ENCODE measurements at regions not wholly inside any gene's neighbourhood (a gene's known extent, or its start where the extent isn't known, plus 50 kb on each side); places are given as distances from the start of the nearest gene placed in this dataset.

DNA sequence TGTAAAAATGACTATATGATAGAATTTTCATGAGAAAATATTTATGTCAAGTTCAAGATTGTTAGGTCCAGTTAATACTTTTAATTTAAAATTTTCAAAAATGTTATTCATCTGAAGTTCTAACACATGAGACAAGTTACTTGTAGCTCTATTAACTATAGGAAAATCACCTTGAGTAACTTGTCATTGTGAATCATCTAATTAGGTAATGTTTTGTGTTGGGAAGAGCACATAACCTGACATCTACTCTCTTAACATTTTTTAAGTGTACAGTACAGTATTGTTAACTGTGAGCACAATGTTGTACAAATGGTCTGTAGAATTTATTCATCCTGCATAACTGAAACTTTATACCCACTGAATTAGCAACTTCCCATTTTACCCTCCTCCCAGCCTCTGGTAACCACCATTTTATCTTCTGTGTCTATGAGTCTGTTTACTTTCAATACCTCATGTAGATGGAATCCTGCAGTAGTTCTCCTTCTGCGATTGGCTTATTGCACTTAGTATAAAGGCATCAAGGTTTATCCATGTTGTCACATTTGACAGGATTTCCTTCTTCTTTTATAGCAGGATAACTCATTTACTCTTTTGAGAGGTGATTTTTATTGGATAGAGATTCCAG lies 54.6 kb downstream of the ARL4A start:
- no peak for DNase-seq (ENCODE audit: low spot score)

DNA sequence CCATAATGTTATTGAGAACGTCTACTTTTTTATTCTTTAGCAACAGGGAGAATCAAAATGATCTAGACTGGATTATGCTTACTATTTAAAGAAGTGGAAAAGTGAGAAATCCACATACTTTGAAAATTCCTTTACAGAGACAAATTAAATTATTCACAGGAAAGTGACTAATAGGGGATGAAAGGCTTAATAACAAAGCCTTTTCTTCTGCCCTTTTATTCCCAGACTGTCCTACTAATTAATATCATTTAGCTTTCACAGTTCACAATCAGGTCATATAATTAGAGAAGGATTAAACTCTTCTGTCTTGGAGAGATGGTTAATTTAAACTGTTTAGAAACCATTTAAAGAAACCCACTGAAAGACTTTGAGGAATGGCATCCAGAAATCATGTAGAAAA lies 58.8 kb downstream of the ARL4A start:
- no peak for DNase-seq (ENCODE audit: low spot score)

- no peak for DNase-seq (ENCODE audit: low spot score)
Observed at GRCh38 chr7:12747687-12748306, 60.4 kb downstream of the ARL4A start.

- DNase-seq (ENCODE audit: low spot score): no peak
Observed at GRCh38 chr7:12749069-12749468, 61.6 kb downstream of the ARL4A start.

DNA sequence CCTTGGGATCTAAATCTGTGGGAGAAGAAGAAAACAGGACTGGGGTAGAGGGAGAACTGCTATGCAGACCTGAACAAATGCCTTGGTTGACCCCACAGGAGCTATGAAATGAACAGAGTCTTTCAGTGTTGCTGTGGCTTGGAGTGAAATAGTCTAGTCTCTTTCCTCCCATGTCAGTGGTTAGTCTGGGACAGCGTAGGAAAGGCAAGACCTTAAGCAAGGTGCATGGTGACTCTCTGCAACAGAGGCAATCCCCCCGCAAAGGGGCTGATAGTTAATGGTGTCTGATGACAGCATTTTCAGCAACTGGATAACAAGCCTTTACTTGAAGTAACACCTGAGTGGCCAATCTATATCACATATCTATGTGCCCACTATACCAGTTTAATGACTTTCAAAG lies 62.3 kb downstream of the ARL4A start:
- DNase-seq (ENCODE audit: low spot score): no peak

DNA sequence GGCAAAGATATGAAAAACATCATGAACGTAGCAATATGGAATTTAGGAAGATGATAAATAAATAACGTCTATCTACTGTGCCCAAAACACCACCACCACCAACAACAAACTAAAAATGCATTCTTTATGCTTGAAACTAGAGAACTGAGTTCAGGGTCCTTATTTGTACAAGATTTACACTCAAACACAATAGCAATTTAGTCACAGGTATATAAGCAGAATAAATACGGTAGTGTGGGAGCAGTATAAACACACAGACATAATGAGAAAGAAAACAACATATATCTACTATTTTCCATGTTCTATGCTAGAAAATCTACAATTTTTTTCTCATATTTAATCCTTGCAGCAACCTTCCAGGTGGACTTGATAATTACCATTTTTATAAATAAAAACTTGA lies 64.3 kb downstream of the ARL4A start:
- DNase-seq (ENCODE audit: low spot score): no peak

GRCh38 chr7:12754179-12754578 lies 66.7 kb downstream of the ARL4A start:
- DNase-seq (ENCODE audit: low spot score): no peak

DNA sequence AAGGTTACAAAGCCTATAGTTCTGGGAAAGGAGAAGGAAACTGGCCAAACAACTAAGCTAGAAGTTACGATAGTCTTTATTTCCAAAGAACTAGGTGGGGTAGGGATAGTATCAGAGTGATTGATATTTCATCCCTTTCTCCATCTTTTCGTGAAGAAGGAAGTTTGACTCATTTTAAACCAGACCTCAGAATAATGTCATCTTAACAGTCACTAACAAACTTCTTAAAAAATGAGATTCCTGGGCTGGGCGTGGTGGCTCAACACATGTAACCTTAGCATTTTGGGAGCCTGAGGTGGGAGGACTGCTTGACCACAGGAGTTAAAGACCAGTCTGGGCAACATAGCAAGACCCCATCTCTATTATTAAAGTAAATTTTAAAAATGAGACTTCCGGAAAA lies 69.4 kb downstream of the ARL4A start:
- DNase-seq (ENCODE audit: low spot score): no peak

GRCh38 chr7:12757443-12757842 lies 70.0 kb downstream of the ARL4A start:
- no peak for DNase-seq (ENCODE audit: low spot score)

- DNase-seq (ENCODE audit: low spot score): no peak
Observed at GRCh38 chr7:12759151-12759550, 71.7 kb downstream of the ARL4A start.

DNA sequence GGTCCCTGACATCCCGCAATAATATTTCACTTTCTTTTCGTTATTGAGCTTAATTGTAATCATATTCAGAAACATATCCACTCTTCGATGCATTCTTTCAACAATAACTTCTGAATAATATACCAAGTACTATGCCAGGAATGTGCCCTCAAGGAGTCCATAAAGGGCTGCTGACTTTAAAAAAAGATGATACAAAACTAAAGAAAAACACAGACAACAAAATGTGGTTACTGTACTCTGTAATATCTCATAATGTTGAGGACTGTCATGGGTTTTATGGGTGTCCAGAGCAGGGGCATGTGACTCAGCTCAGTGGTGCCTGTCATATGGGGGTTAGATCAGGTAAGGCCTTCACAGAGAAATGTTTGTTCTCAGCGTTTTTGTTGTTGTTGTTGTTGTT lies 73.7 kb downstream of the ARL4A start:
- no peak for DNase-seq (ENCODE audit: low spot score)

DNA sequence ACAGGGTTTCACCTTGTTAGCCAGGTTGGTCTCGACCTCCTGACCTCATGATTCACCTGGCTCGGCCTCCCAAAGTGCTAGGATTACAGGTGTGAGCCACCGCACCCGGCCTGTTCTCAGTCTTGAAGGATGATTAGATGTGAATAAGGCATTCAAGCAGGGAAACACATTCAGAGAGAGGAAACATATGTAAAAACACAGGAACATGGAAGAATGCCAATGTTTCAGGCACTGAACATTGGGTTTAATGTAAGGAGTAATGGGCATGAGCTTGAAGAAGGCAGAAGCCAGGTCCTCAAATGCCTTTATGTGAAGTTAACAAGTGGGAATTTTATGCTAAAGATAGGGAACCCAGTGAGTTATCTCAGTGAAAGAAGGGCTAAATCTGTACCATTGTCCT lies 74.3 kb downstream of the ARL4A start:
- no peak for DNase-seq (ENCODE audit: low spot score)

GRCh38 chr7:12764458-12764891 lies 77.0 kb downstream of the ARL4A start:
- peak; percentile 71 for DNase-seq (ENCODE audit: low spot score)

GRCh38 chr7:12765431-12766100 lies 78.1 kb downstream of the ARL4A start:
- no peak for DNase-seq (ENCODE audit: low spot score)

- no peak for DNase-seq (ENCODE audit: low spot score)
Observed at GRCh38 chr7:12766416-12766815, 79.0 kb downstream of the ARL4A start.

- DNase-seq (ENCODE audit: low spot score): no peak
Observed at GRCh38 chr7:12768948-12769347, 81.5 kb downstream of the ARL4A start.

GRCh38 chr7:12769444-12769843 lies 82.0 kb downstream of the ARL4A start:
- no peak for DNase-seq (ENCODE audit: low spot score)

DNA sequence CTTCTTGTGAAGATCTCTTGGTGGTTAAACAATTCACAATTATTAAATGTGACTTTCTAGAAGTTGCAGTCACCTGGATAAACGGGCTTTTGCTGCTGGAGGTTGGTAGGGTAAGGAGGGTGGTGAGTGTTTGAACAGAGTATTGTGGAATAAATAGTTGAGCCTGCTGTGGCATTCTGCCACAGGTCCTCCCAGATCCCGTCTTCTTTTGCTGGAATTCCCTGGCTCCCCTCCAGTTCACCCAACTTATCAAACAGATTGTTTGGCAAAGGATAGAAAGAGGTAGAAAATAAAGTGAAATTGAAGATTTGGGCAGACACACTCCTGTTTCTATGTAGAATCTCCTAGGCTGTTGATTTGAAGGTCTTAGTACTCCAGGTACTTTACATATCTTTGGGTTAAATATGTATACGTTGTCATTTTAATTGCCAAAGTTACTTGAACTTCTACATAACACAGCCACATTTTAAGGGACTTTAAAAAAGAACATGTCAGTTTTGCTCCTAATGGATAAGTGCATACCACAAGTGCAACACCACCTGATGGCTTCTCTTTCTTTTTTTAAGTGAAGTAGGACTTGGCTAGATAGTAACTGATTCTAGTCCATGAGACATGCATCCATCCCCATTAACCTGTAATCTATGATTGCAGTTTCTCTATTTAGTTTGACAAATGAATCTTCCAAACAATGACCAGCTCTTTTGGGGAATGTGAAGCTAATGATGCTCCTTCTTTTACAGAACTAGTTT lies 83.0 kb downstream of the ARL4A start:
- DNase-seq (ENCODE audit: low spot score): no peak

GRCh38 chr7:12771378-12771877 lies 84.0 kb downstream of the ARL4A start:
- peak; percentile 78 for DNase-seq (ENCODE audit: low spot score)

DNA sequence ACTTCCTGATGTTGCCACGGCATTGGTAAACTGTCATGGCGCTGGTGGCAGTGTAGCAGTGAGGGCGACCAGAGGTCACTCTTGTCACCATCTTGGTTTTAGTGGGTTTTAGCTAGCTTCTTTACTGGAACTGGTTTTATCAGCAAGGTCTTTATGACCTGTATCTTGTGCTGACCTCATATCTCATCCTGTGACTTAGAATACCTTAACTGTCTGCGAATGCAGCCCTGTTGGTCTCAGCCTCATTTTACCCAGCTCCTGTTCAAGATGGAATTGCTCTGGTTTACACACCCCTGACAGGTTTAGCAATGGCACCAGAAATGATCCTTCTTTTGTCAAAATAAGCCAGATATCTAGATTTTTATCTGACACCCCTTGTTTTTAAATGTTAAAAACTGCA lies 85.3 kb downstream of the ARL4A start:
- no peak for DNase-seq (ENCODE audit: low spot score)

DNA sequence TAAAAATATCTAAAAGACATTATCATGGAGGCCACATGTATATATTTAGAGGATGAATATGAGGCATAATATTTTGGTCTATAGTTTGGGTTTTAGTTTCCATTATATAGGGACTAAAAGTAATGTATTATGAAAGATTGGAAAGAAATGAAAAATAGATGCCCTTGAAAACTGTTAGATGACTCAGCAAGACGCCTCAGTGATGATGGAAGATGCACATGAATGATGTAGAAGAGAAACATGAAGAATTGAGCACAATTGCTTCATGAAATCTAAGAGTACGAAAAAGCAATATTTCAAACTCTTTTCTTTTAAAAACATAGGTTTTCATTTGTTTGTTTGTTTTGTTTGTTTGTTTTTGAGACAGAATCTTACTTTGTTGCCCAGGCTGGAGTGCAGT lies 89.8 kb downstream of the ARL4A start:
- no peak for DNase-seq (ENCODE audit: low spot score)

- no peak for DNase-seq (ENCODE audit: low spot score)
Observed at GRCh38 chr7:12779947-12780346, 92.5 kb downstream of the ARL4A start.
